NCI-H2107 (cell line): ENCODE measurements at regions not wholly inside any gene's neighbourhood (a gene's known extent, or its start where the extent isn't known, plus 50 kb on each side); places are given as distances from the start of the nearest gene placed in this dataset.

Source experiments
- DNase-seq: peaks from one replicate; lab custom pipeline; 2025; lab: John Stamatoyannopoulos, UW

GRCh38 chr2:203789618-203790017, 78.0 kb upstream of the CTLA4 start:
- no peak for DNase-seq

GRCh38 chr2:203790134-203790852, 77.3 kb upstream of the CTLA4 start:
- no peak for DNase-seq

- DNase-seq, result no peak
Measured at GRCh38 chr2:203796248-203797010, 71.1 kb upstream of the CTLA4 start.

GRCh38 chr2:203797276-203797675, 70.3 kb upstream of the CTLA4 start:
- no peak for DNase-seq

- DNase-seq, result no peak
Measured at GRCh38 chr2:203797712-203798111, 69.9 kb upstream of the CTLA4 start.

GRCh38 chr2:203798296-203799087, 69.1 kb upstream of the CTLA4 start:
- DNase-seq, result no peak

GRCh38 chr2:203799908-203800307, 67.7 kb upstream of the CTLA4 start:
- DNase-seq, result no peak

GRCh38 chr2:203800783-203801182, 66.8 kb upstream of the CTLA4 start:
- DNase-seq, result no peak

GRCh38 chr2:203802342-203803052, 65.1 kb upstream of the CTLA4 start:
- no peak for DNase-seq

GRCh38 chr2:203803053-203803429, 64.5 kb upstream of the CTLA4 start:
- DNase-seq, result no peak

GRCh38 chr2:203804070-203804469, 63.5 kb upstream of the CTLA4 start:
- DNase-seq, result no peak

- no peak for DNase-seq
Measured at GRCh38 chr2:203804764-203805485, 62.6 kb upstream of the CTLA4 start.

GRCh38 chr2:203805486-203805838, 62.1 kb upstream of the CTLA4 start:
- DNase-seq, result no peak

GRCh38 chr2:203806761-203807160, 60.8 kb upstream of the CTLA4 start:
- no peak for DNase-seq

- DNase-seq, result no peak
Measured at GRCh38 chr2:203808046-203808750, 59.4 kb upstream of the CTLA4 start.

- DNase-seq, result no peak
Measured at GRCh38 chr2:203809084-203809521, 58.5 kb upstream of the CTLA4 start.

- no peak for DNase-seq
Measured at GRCh38 chr2:203809991-203810510, 57.5 kb upstream of the CTLA4 start.

- no peak for DNase-seq
Measured at GRCh38 chr2:203811491-203812221, 55.9 kb upstream of the CTLA4 start.

- DNase-seq, result no peak
Measured at GRCh38 chr2:203812294-203813221, 55.0 kb upstream of the CTLA4 start.
